IMR-90 (cell line): ENCODE measurements at regions not wholly inside any gene's neighbourhood (a gene's known extent, or its start where the extent isn't known, plus 50 kb on each side); places are given as distances from the start of the nearest gene placed in this dataset.

Experiments
- ATAC-seq: fragments of 200-7000 bp; cut with Tn5 transposase; 2 replicates; pipeline ENCODE4 v1.9.1; 2020; ENCODE audit warnings: low read depth, mild to moderate bottlenecking, moderate library complexity
- BruUV-seq: library from RNA; stranded (reverse); fragments of 400-500 nt; replicated peaks from 2 replicates; lab custom pipeline; 2021; lab: Mats Ljungman, UMichigan
- CTCF ChIA-PET: fragments of 300-600 bp; formaldehyde crosslinking; extraction: SDS; loops from one replicate; lab custom pipeline; 2021; ENCODE audit warnings: antibody characterized with exemption; lab: Yijun Ruan, JAX
- POLR2A ChIA-PET: fragments of 300-600 bp; sonication (Branson Sonifier 250); formaldehyde crosslinking; loops from one replicate; lab custom pipeline; 2022; ENCODE audit warnings: antibody characterized with exemption; ENCODE audit not compliant: unreplicated experiment; lab: Charles Lee
- DNase-seq: peaks from one replicate; pipeline ENCODE4 v3.0.0; 2013
- H2AFZ ChIP-seq: replicated peaks from 2 replicates; pipeline ENCODE3; 2013; ENCODE audit warnings: low read length, mild to moderate bottlenecking; ENCODE audit not compliant: poor library complexity
- H2AK5ac ChIP-seq: 2 replicates; pipeline ENCODE4 v1.6.1; 2013; ENCODE audit warnings: low read depth, low read length, inconsistent platforms
- H2AK9ac ChIP-seq: replicated peaks from 2 replicates; pipeline ENCODE3; 2013; ENCODE audit warnings: mild to moderate bottlenecking, low read depth, low read length, moderate library complexity; ENCODE audit not compliant: poor library complexity
- H2BK120ac ChIP-seq: 2 replicates; pipeline ENCODE4 v1.6.1; 2013; ENCODE audit warnings: low read depth, low read length, inconsistent platforms
- H2BK15ac ChIP-seq: 3 replicates; pipeline ENCODE4 v1.6.1; 2013; ENCODE audit warnings: low read depth, low read length, inconsistent platforms
- H2BK20ac ChIP-seq: 2 replicates; pipeline ENCODE4 v1.6.1; 2013; ENCODE audit warnings: low read depth, mild to moderate bottlenecking, inconsistent platforms, low read length, moderate library complexity
- H2BK5ac ChIP-seq: 2 replicates; pipeline ENCODE4 v1.6.1; 2013; ENCODE audit warnings: mild to moderate bottlenecking, low read depth, low read length, inconsistent platforms; ENCODE audit not compliant: poor library complexity, severe bottlenecking
- H3K14ac ChIP-seq: replicated peaks from 2 replicates; pipeline ENCODE4 v1.6.1; 2013; ENCODE audit warnings: low read depth, low read length, inconsistent platforms
- H3K18ac ChIP-seq: 2 replicates; pipeline ENCODE4 v1.6.1; 2013; ENCODE audit warnings: low read depth, low read length, control low read depth
- H3K23ac ChIP-seq: 2 replicates; pipeline ENCODE4 v1.6.1; 2013; ENCODE audit warnings: low read depth, low read length, inconsistent platforms
- H3K27ac ChIP-seq: 2 replicates; pipeline ENCODE4 v1.5.1; 2013; ENCODE audit warnings: mild to moderate bottlenecking, control low read depth, low read length; ENCODE audit not compliant: insufficient read depth
- H3K27me3 ChIP-seq: 2 replicates; pipeline ENCODE4 v1.6.1; 2013; ENCODE audit warnings: low read length; ENCODE audit not compliant: control insufficient read depth, insufficient read depth
- H3K36me3 ChIP-seq: 2 replicates; pipeline ENCODE4 v1.6.1; 2013; ENCODE audit warnings: low read length, mixed read lengths; ENCODE audit not compliant: control insufficient read depth, insufficient read depth
- H3K4ac ChIP-seq: 2 replicates; pipeline ENCODE4 v1.6.1; 2013; ENCODE audit warnings: low read depth, low read length, inconsistent platforms
- H3K4me1 ChIP-seq: 2 replicates; pipeline ENCODE4 v1.6.1; 2013; ENCODE audit warnings: low read length, mixed read lengths; ENCODE audit not compliant: control insufficient read depth, insufficient read depth
- H3K4me2 ChIP-seq: 2 replicates; pipeline ENCODE4 v1.6.1; 2013; ENCODE audit warnings: low read depth, mild to moderate bottlenecking, control low read depth, low read length, moderate library complexity
- H3K4me3 ChIP-seq: 2 replicates; pipeline ENCODE4 v1.5.1; 2013; ENCODE audit warnings: low read depth, mild to moderate bottlenecking, control low read depth, low read length, moderate library complexity; ENCODE audit not compliant: insufficient read depth
- H3K56ac ChIP-seq: 2 replicates; pipeline ENCODE4 v1.6.1; 2013; ENCODE audit warnings: low read length, inconsistent platforms; ENCODE audit not compliant: insufficient read depth; ENCODE audit errors: extremely low read depth
- H3K79me1 ChIP-seq, 2 experiments: 2 replicates each; pipeline ENCODE4 v1.6.1; 2013; ENCODE audit warnings: low read length in 2 of 2, inconsistent platforms in 1 of 2, low read depth in 1 of 2
- H3K9ac ChIP-seq: 2 replicates; pipeline ENCODE4 v1.6.1; 2013; ENCODE audit warnings: low read depth, low read length, control low read depth
- H3K9me1 ChIP-seq: 2 replicates; pipeline ENCODE4 v1.6.1; 2013; ENCODE audit warnings: low read length, inconsistent platforms; ENCODE audit not compliant: insufficient read depth
- H3K9me3 ChIP-seq: 2 replicates; pipeline ENCODE4 v1.6.1; 2013; ENCODE audit warnings: low read length; ENCODE audit not compliant: control insufficient read depth, insufficient read depth
- H4K20me1 ChIP-seq: 2 replicates; pipeline ENCODE4 v1.6.1; 2013; ENCODE audit warnings: low read length, inconsistent platforms; ENCODE audit not compliant: insufficient read depth
- H4K5ac ChIP-seq: 2 replicates; pipeline ENCODE4 v1.6.1; 2013; ENCODE audit warnings: mild to moderate bottlenecking, low read depth, low read length, control low read depth
- H4K8ac ChIP-seq, 2 experiments: 2 replicates each; pipeline ENCODE4 v1.6.1; 2013; ENCODE audit warnings: low read depth in 2 of 2, low read length in 2 of 2, control low read depth in 1 of 2, inconsistent platforms in 1 of 2
- H4K91ac ChIP-seq: 2 replicates; pipeline ENCODE4 v1.6.1; 2013; ENCODE audit warnings: low read depth, low read length, inconsistent platforms; ENCODE audit not compliant: insufficient read depth
- CHD1 ChIP-seq: IDR thresholded peaks from 2 replicates; pipeline ENCODE4 v1.6.1; 2012; ENCODE audit warnings: low read depth, low read length, improper control_type of control experiment
- ELK1 ChIP-seq: fragments of 150-350 bp; IDR thresholded peaks from 2 replicates; pipeline ENCODE4 v1.6.1; 2016; ENCODE audit warnings: low read depth, mild to moderate bottlenecking, low read length, moderate library complexity, borderline replicate concordance
- MXI1 ChIP-seq: IDR thresholded peaks from 2 replicates; pipeline ENCODE4 v1.6.1; 2012; ENCODE audit warnings: low read depth, mild to moderate bottlenecking, low read length, moderate library complexity, borderline replicate concordance
- RAD21 ChIP-seq: IDR thresholded peaks from 2 replicates; pipeline ENCODE4 v1.6.1; 2012; ENCODE audit warnings: low read length, improper control_type of control experiment
- WGBS, 2 experiments: methylation state at CpG; one replicate each; pipeline versions ENCODE4 v1.1.5 to v1.1.7; 2013; ENCODE audit warnings: missing lambda C conversion rate in 2 of 2; ENCODE audit not compliant: insufficient read length in 1 of 2; ENCODE audit errors: extremely low coverage in 2 of 2; 5-methylcytosine and 5-hydroxymethylcytosine counted together
- dilution Hi-C: fragments of 300-500 bp; cut with HindIII; formaldehyde crosslinking; loops from one replicate; pipeline ENCODE4 v1.14.3; 2018; ENCODE audit warnings: low sequenced_read_pairs; ENCODE audit not compliant: unreplicated experiment
- in situ Hi-C: fragments of 300-500 bp; cut with MboI; formaldehyde crosslinking; loops from 3 replicates; pipeline ENCODE4 v1.14.3; 2019; ENCODE audit warnings: low sequenced_read_pairs, inconsistent platforms, mixed read lengths
- intact Hi-C: fragments of 100-400 bp; cut with micrococcal nuclease; formaldehyde crosslinking; loops from 2 replicates; pipeline ENCODE4 v1.10.0; 2022

- Histone ChIP-seq H4K5ac (no peak overlapping the region), H2BK120ac (no peak overlapping the region), H4K91ac (no peak overlapping the region), H3K27ac (no peak overlapping the region), H2AFZ (no peak overlapping the region), H3K36me3 (no peaks in the 10 kb centered on the region), H3K9me3 (no peaks in the 10 kb centered on the region), H2AK5ac (peak overlapping the region; percentile 86), H3K9ac (no peak overlapping the region), H3K56ac (peak overlapping the region; percentile 52; the same call in 1 of the 2 replicates), H3K79me1 (no peaks in the 10 kb centered on the region), H3K4me3 (no peak overlapping the region), H3K18ac (0 out of 2 replicates have a peak overlapping the region, but pooled peaks have one; percentile 16), H4K20me1 (peaks cover 3% of the 10 kb centered on the region; the same call in 1 of the 2 replicates), H2BK20ac (peak overlapping the region; percentile 51), H2AK9ac (no peak overlapping the region), H3K4me1 (peaks cover 3% of the 10 kb centered on the region), H4K8ac (peak overlapping the region in 1 of 2 experiments; percentile 87; a peak in 2 of 4 replicates), H2BK5ac (no peak overlapping the region), H2BK15ac (peak overlapping the region; percentile 86; the same call in 1 of the 3 replicates), H3K27me3 (no peaks in the 10 kb centered on the region; the same call in 1 of the 2 replicates), H3K4ac (peak overlapping the region; percentile 61), H3K9me1 (peaks cover 2% of the 10 kb centered on the region; the same call in 1 of the 2 replicates), H3K23ac (peak overlapping the region; percentile 26; the same call in 1 of the 2 replicates), H3K4me2 (peak overlapping the region; percentile 79; the same call in 1 of the 2 replicates), H3K14ac (no peak overlapping the region)
- in situ Hi-C loops = no loop called here
- TF ChIP-seq ELK1 (no peak), RAD21 (no peak), MXI1 (no peak), CHD1 (no peak)
- ATAC-seq (peak; percentile 52), DNase-seq (peak; percentile 75)
- CTCF ChIA-PET = no interaction called here
- dilution Hi-C loops = no loop called here
- POLR2A ChIA-PET = no interaction called here
- intact Hi-C loops = loop anchor here (2.0 kb wide), 1 partner anchor 57 kb away; no protein-coding TSS in a partner anchor
- no TSS peak for BruUV-seq
- WGBS, 2 experiments = no CpG with 5 or more reads among the region's 2 CpGs
Observed at GRCh38 chr17:20935740-20936139, 107.1 kb downstream of the USP22 start.
